Keratinocyte (primary cell): ENCODE measurements at regions not wholly inside any gene's neighbourhood (a gene's known extent, or its start where the extent isn't known, plus 50 kb on each side); places are given as distances from the start of the nearest gene placed in this dataset.

Experiments used
- DNase-seq: peaks from one replicate; pipeline ENCODE4 v3.0.0-alpha.2; 2011; ENCODE audit warnings: low read depth, missing footprints, low spot score
- FAIRE-seq: peaks from 2 replicates; lab custom pipeline; 2011; peaks lifted over from hg19 to GRCh38; lab: Jason Lieb, UNC
- H2AFZ ChIP-seq: 2 replicates; pipeline ENCODE4 v1.6.0; 2012; ENCODE audit warnings: low read length, control low read depth, inconsistent platforms; ENCODE audit not compliant: control insufficient read depth
- H3K27ac ChIP-seq: 2 replicates; pipeline ENCODE4 v1.5.1; 2011; ENCODE audit warnings: low read length; ENCODE audit not compliant: control insufficient read depth, insufficient read depth
- H3K27me3 ChIP-seq: 3 replicates; pipeline ENCODE4 v1.6.0; 2011; ENCODE audit warnings: low read length; ENCODE audit not compliant: control insufficient read depth, insufficient read depth; ENCODE audit errors: extremely low read depth
- H3K36me3 ChIP-seq, 2 experiments: 2 replicates in 1 of 2; 3 replicates in 1 of 2; pipeline ENCODE4 v1.5.1; 2011; ENCODE audit warnings: low read length in 2 of 2, mild to moderate bottlenecking in 1 of 2; ENCODE audit not compliant: control insufficient read depth in 2 of 2, insufficient read depth in 2 of 2; ENCODE audit errors: extremely low read depth in 1 of 2
- H3K4me1 ChIP-seq: 3 replicates; pipeline ENCODE4 v1.5.1; 2011; ENCODE audit warnings: low read length; ENCODE audit not compliant: control insufficient read depth, insufficient read depth; ENCODE audit errors: extremely low read depth
- H3K4me2 ChIP-seq: 3 replicates; pipeline ENCODE4 v1.6.0; 2011; ENCODE audit warnings: low read depth, low read length; ENCODE audit not compliant: control insufficient read depth, insufficient read depth; ENCODE audit errors: extremely low read depth
- H3K4me3 ChIP-seq, 3 experiments: fragments of 200-600 bp in 1 of 3; sonication (generic) in 1 of 3; 2 replicates in 2 of 3; 3 replicates in 1 of 3; pipeline ENCODE4 v1.5.1; 2011 to 2016; ENCODE audit warnings: low read length in 3 of 3, mild to moderate bottlenecking in 3 of 3, control low read depth in 2 of 3, inconsistent platforms in 1 of 3, low read depth in 1 of 3, mixed read lengths in 1 of 3, mixed run types in 1 of 3, moderate library complexity in 1 of 3; ENCODE audit not compliant: control insufficient read depth in 2 of 3, insufficient read depth in 2 of 3; ENCODE audit errors: extremely low read depth in 1 of 3
- H3K79me2 ChIP-seq: 2 replicates; pipeline ENCODE4 v1.6.0; 2012; ENCODE audit warnings: low read length; ENCODE audit not compliant: control insufficient read depth, insufficient read depth
- H3K9ac ChIP-seq: 3 replicates; pipeline ENCODE4 v1.6.0; 2011; ENCODE audit warnings: low read length; ENCODE audit not compliant: control insufficient read depth, insufficient read depth; ENCODE audit errors: extremely low read depth
- H3K9me1 ChIP-seq: 3 replicates; pipeline ENCODE4 v1.6.0; 2011; ENCODE audit warnings: low read length; ENCODE audit not compliant: control insufficient read depth, insufficient read depth; ENCODE audit errors: extremely low read depth
- H3K9me3 ChIP-seq: 2 replicates; pipeline ENCODE4 v1.5.1; 2012; ENCODE audit warnings: low read depth, low read length; ENCODE audit not compliant: control insufficient read depth
- H4K20me1 ChIP-seq: 3 replicates; pipeline ENCODE4 v1.6.0; 2011; ENCODE audit warnings: low read length; ENCODE audit not compliant: control insufficient read depth, insufficient read depth; ENCODE audit errors: extremely low read depth
- CTCF ChIP-seq, 3 experiments: IDR thresholded peaks in 1 of 3; conservative IDR thresholded peaks in 1 of 3; optimal IDR thresholded peaks in 1 of 3; 2 replicates in 2 of 3; 3 replicates in 1 of 3; pipeline versions ENCODE3 to v1.5.1; 2011; ENCODE audit warnings: low read length in 3 of 3, mild to moderate bottlenecking in 3 of 3, moderate library complexity in 2 of 3, control low read depth in 1 of 3, inconsistent platforms in 1 of 3; ENCODE audit not compliant: insufficient read depth in 2 of 3; ENCODE audit errors: extremely low read depth in 1 of 3
- EZH2 ChIP-seq: IDR thresholded peaks from one replicate; pipeline ENCODE4 v1.6.1; 2012; ENCODE audit warnings: inconsistent platforms, mild to moderate bottlenecking, low read length, moderate library complexity
- dilution Hi-C: fragments of 300-500 bp; cut with MboI; formaldehyde crosslinking; loops from one replicate; pipeline ENCODE4 v1.7.0; 2020; ENCODE audit warnings: low sequenced_read_pairs; ENCODE audit not compliant: extremely low pct_ligation_motif_present

DNA sequence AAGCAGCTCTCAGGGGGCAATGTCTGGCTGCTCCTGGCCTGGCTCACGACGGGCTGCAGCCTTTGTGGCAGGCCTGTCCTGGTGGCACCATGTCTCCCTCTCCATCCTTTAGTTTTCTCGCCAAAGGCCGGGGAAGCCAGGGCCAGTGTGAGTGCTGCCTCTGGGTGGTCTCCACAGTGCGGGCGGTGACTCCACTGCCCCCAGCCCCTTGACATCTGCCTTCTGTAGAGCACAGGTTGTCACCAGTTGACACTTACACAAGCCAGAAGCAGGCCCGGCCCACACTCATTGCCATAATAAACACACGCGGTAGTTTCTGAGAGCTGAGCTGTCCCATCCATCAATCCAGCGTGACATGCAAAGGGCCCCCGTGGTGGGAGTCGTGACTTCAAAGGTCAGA, 219.5 kb downstream of the TFAP2C start:
- Histone ChIP-seq H3K4me1 (peaks cover 9% of the 10 kb centered on the region), H3K9me3 (no peaks in the 10 kb centered on the region), H3K4me3 (no peak overlapping the region), H4K20me1 (no peaks in the 10 kb centered on the region), H2AFZ (no peak overlapping the region), H3K27ac (no peak overlapping the region), H3K9ac (no peak overlapping the region), H3K9me1 (no peaks in the 10 kb centered on the region), H3K4me2 (no peak overlapping the region), H3K27me3 (no peaks in the 10 kb centered on the region), H3K79me2 (no peaks in the 10 kb centered on the region), H3K36me3 (no peaks in the 10 kb centered on the region)
- no peak for DNase-seq
- FAIRE-seq: no peak
- dilution Hi-C loops: no loop called here
- TF ChIP-seq CTCF (optimal IDR thresholded peaks at IDR 0.05 in 1 of 3, IDR thresholded peaks at IDR 0.05 in 1 of 3, conservative IDR thresholded peaks at IDR 0.05 in 1 of 3; ENCODE audit: extremely low read depth in 1 of 3, insufficient read depth in 2 of 3, low read length in 3 of 3) (no peak), EZH2 (no peak)

DNA sequence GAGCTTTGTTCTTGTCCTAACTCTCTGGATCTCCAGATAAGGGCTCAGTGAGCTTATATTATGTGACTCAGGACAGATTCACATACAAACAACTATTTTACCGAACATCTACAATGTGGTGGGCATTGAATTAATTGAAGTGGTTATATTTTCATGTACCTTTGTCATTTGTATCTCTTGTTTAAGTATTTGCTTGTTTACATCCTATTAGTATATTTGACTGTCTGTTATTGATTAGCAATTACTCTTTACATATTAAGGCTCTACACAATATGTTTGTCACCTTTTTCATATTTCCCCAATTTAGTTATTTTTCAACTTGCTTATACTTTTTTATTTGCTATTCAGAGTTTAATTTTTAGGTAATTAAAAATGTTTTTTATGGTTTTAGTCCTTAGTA, 222.4 kb downstream of the TFAP2C start:
- TF ChIP-seq EZH2: no peak
- no peak for TF ChIP-seq CTCF (optimal IDR thresholded peaks at IDR 0.05 in 1 of 3, IDR thresholded peaks at IDR 0.05 in 1 of 3, conservative IDR thresholded peaks at IDR 0.05 in 1 of 3; ENCODE audit: extremely low read depth in 1 of 3, insufficient read depth in 2 of 3, low read length in 3 of 3)
- dilution Hi-C loops: no loop called here
- no peak overlapping the region for H3K9ac ChIP-seq
- H4K20me1 ChIP-seq: no peaks in the 10 kb centered on the region
- no peaks in the 10 kb centered on the region for H3K9me3 ChIP-seq
- H3K36me3 ChIP-seq: no peaks in the 10 kb centered on the region
- no peaks in the 10 kb centered on the region for H3K4me1 ChIP-seq
- H2AFZ ChIP-seq: no peak overlapping the region
- H3K27me3 ChIP-seq: no peaks in the 10 kb centered on the region
- H3K4me2 ChIP-seq: no peak overlapping the region
- H3K9me1 ChIP-seq: no peaks in the 10 kb centered on the region
- no peak overlapping the region for H3K4me3 ChIP-seq
- FAIRE-seq (no peak), DNase-seq (no peak)
- no peak overlapping the region for H3K27ac ChIP-seq
- no peaks in the 10 kb centered on the region for H3K79me2 ChIP-seq
